GM21515 (cell line): ENCODE measurements at regions not wholly inside any gene's neighbourhood (a gene's known extent, or its start where the extent isn't known, plus 50 kb on each side); places are given as distances from the start of the nearest gene placed in this dataset.

Experiments
- ATAC-seq: cut with Tn5 transposase; IDR thresholded peaks from one replicate; pipeline ENCODE4 v1.9.1; 2021; ENCODE audit not compliant: unreplicated experiment

- ATAC-seq: no peak
Observed at GRCh38 chr5:159735749-159736660, 180.3 kb upstream of the ADRA1B start.

GRCh38 chr5:159736844-159737243 lies 179.4 kb upstream of the ADRA1B start:
- ATAC-seq: no peak

- ATAC-seq: no peak
Observed at GRCh38 chr5:159737263-159737662, 179.0 kb upstream of the ADRA1B start.

- ATAC-seq: no peak
Observed at GRCh38 chr5:159741829-159742322, 174.4 kb upstream of the ADRA1B start.

GRCh38 chr5:159743234-159743633 lies 173.0 kb upstream of the ADRA1B start:
- ATAC-seq: no peak

- no peak for ATAC-seq
Observed at GRCh38 chr5:159746707-159747106, 169.6 kb upstream of the ADRA1B start.

GRCh38 chr5:159749146-159749545 lies 167.1 kb upstream of the ADRA1B start:
- no peak for ATAC-seq

GRCh38 chr5:159750226-159750625 lies 166.1 kb upstream of the ADRA1B start:
- no peak for ATAC-seq

- ATAC-seq: no peak
Observed at GRCh38 chr5:159751459-159751858, 164.8 kb upstream of the ADRA1B start.

GRCh38 chr5:159752622-159753275 lies 163.5 kb upstream of the ADRA1B start:
- ATAC-seq: no peak

- ATAC-seq: no peak
Observed at GRCh38 chr5:159758189-159758588, 158.1 kb upstream of the ADRA1B start.

- ATAC-seq: no peak
Observed at GRCh38 chr5:159759791-159760290, 156.4 kb upstream of the ADRA1B start.

- no peak for ATAC-seq
Observed at GRCh38 chr5:159762921-159763320, 153.4 kb upstream of the ADRA1B start.

GRCh38 chr5:159763562-159763961 lies 152.7 kb upstream of the ADRA1B start:
- no peak for ATAC-seq

GRCh38 chr5:159764283-159765134 lies 151.8 kb upstream of the ADRA1B start:
- ATAC-seq: no peak

- ATAC-seq: no peak
Observed at GRCh38 chr5:159765135-159765433, 151.2 kb upstream of the ADRA1B start.

GRCh38 chr5:159765760-159766517 lies 150.3 kb upstream of the ADRA1B start:
- no peak for ATAC-seq

- no peak for ATAC-seq
Observed at GRCh38 chr5:159768243-159768642, 148.0 kb upstream of the ADRA1B start.

- no peak for ATAC-seq
Observed at GRCh38 chr5:159772698-159773061, 143.6 kb upstream of the ADRA1B start.

- ATAC-seq: peak; percentile 87
Observed at GRCh38 chr5:159773062-159773924, 143.0 kb upstream of the ADRA1B start.
